ENCODE measurements at regions not wholly inside any gene's neighbourhood (a gene's known extent, or its start where the extent isn't known, plus 50 kb on each side); places are given as distances from the start of the nearest gene placed in this dataset.
"Not testable (repeated sequence)": the region's sequence is repeated elsewhere in the genome, so short reads cannot be mapped to it uniquely, and the experiment has no call there.

DNA sequence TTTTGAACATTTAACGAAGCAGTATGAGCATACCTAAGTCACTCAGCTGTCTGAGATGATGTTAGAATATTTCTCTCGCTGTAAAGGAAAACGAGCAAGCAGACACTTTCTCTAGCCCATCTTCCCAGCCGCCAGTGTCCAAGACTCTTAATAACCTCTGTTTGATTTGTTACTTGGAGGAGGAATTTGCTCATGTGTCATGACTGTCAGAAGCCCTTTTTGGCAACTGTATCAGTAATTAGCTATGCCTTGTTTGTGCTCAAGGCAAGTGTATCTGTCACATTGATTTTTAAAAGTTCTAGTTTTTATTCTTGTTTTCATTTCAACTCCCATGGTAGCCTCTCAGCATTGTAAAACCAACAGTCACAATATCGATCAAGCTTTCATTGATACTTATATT, 828.4 kb upstream of the SLC10A2 start:
- CTCF ChIA-PET = no interaction called here

DNA sequence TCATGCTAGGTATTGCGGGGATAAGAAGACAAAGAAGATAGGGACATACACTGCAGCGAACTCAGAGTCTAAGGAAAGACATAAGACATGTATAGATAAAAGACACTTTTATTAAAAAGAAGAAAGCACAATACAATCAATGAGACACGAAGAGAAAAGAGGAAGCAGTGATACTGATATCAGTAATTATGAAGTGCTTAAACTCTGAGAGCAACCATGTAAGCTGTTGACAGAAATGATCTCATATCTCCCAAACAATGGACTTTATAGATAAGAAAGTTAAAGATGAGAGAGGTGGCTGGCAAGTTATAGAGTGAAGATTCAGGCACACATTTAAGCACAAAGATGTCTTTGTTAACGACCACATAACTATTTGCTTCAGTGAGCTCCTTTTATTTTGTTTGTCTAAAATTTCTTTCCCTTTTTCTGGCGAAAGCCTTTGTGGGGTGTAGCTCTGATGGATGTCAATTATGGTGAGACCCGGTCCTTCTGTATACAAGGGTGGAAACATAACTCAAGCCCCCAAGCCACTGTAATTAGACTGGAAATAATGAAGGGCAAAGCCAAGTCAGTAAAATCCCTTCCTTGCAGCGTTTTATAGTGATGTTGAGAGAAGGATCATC, 818.0 kb upstream of the SLC10A2 start:
- DNase-seq = no peak
- TF ChIP-seq, protein P1, sequence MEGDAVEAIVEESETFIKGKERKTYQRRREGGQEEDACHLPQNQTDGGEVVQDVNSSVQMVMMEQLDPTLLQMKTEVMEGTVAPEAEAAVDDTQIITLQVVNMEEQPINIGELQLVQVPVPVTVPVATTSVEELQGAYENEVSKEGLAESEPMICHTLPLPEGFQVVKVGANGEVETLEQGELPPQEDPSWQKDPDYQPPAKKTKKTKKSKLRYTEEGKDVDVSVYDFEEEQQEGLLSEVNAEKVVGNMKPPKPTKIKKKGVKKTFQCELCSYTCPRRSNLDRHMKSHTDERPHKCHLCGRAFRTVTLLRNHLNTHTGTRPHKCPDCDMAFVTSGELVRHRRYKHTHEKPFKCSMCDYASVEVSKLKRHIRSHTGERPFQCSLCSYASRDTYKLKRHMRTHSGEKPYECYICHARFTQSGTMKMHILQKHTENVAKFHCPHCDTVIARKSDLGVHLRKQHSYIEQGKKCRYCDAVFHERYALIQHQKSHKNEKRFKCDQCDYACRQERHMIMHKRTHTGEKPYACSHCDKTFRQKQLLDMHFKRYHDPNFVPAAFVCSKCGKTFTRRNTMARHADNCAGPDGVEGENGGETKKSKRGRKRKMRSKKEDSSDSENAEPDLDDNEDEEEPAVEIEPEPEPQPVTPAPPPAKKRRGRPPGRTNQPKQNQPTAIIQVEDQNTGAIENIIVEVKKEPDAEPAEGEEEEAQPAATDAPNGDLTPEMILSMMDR (IDR thresholded peaks at IDR 0.05) = no peak
- ChIA-PET CTCF (no interaction called here), POLR2A (no interaction called here)
- no peaks in the 10 kb centered on the region for H3K4me1 Mint-ChIP-seq (ENCODE audit: low read depth)
- H3K9me3 Mint-ChIP-seq = peaks cover 2% of the 10 kb centered on the region
- no peak overlapping the region for H3K4me3 Mint-ChIP-seq
- H3K36me3 Mint-ChIP-seq (ENCODE audit: low read depth) = no peaks in the 10 kb centered on the region
- no peak overlapping the region for H3K27ac Mint-ChIP-seq
- intact Hi-C loops (cut with micrococcal nuclease) = no loop called here
- H3K27me3 Mint-ChIP-seq = no peaks in the 10 kb centered on the region
- no peak for ATAC-seq

More for the DNA sequence above, 828.4 kb upstream of the SLC10A2 start:
- ATAC-seq = no peak
- TF ChIP-seq, protein P1 (IDR thresholded peaks at IDR 0.05) = no peak
- Mint-ChIP-seq H3K36me3 (ENCODE audit: low read depth) (no peaks in the 10 kb centered on the region), H3K9me3 (peaks cover 3% of the 10 kb centered on the region), H3K27me3 (no peaks in the 10 kb centered on the region), H3K4me3 (no peak overlapping the region), H3K4me1 (ENCODE audit: low read depth) (no peaks in the 10 kb centered on the region), H3K27ac (no peak overlapping the region)
- POLR2A ChIA-PET = no interaction called here
- intact Hi-C loops (cut with micrococcal nuclease) = no loop called here
- no peak for DNase-seq

DNA sequence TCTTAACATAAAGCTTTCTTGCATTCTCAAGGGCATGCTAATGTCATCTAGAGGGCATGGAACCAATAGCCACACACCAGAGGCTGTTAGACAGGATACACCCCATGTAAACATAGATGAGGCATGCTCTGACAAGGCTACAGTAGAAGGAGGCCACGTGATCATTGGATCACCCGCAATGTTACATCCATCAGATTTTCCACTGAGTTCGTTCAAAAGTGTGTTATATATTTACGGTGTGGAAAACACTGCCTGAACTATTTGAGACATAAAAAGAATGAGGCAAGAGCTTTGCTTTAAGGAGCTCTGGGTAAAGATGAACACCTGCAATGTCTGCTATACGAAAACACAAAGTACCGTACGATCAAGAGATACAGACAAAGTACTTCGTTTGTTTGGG, 817.5 kb upstream of the SLC10A2 start:
- DNase-seq = no peak
- intact Hi-C loops (cut with micrococcal nuclease) = no loop called here
- ATAC-seq = no peak
- Mint-ChIP-seq H3K4me3 (no peak overlapping the region), H3K36me3 (ENCODE audit: low read depth) (no peaks in the 10 kb centered on the region), H3K9me3 (peaks cover 2% of the 10 kb centered on the region), H3K4me1 (ENCODE audit: low read depth) (no peaks in the 10 kb centered on the region), H3K27ac (no peak overlapping the region), H3K27me3 (no peaks in the 10 kb centered on the region)
- TF ChIP-seq, protein P1 (IDR thresholded peaks at IDR 0.05) = no peak
- CTCF ChIA-PET = no interaction called here
- POLR2A ChIA-PET = no interaction called here

DNA sequence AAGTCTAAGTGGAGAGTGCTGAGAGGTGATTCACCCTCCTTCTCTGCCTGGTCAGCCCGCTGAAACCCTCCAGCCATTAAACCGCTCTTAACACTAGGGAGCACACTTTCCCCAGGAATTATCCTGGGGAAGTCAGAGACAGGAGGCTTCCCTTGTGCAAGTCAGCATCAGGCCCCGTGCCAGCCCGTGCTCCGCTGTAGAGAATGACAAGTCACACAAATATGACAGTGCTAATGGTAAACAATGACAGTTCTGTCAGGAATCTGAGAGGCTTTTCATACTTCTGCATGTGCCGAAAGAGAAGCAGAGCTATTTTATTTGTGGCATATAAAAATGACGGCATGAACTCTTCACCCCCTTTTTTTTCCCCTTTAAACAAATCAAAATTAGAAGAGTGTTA, 816.9 kb upstream of the SLC10A2 start:
- no peaks in the 10 kb centered on the region for H3K36me3 Mint-ChIP-seq (ENCODE audit: low read depth)
- TF ChIP-seq, protein P1 (IDR thresholded peaks at IDR 0.05) = no peak
- H3K27ac Mint-ChIP-seq = no peak overlapping the region
- intact Hi-C loops (cut with micrococcal nuclease) = no loop called here
- CTCF ChIA-PET = no interaction called here
- H3K9me3 Mint-ChIP-seq = peaks cover 2% of the 10 kb centered on the region
- no peak for DNase-seq
- POLR2A ChIA-PET = no interaction called here
- ATAC-seq = no peak
- no peaks in the 10 kb centered on the region for H3K27me3 Mint-ChIP-seq
- H3K4me1 Mint-ChIP-seq (ENCODE audit: low read depth) = no peaks in the 10 kb centered on the region
- H3K4me3 Mint-ChIP-seq = no peak overlapping the region

DNA sequence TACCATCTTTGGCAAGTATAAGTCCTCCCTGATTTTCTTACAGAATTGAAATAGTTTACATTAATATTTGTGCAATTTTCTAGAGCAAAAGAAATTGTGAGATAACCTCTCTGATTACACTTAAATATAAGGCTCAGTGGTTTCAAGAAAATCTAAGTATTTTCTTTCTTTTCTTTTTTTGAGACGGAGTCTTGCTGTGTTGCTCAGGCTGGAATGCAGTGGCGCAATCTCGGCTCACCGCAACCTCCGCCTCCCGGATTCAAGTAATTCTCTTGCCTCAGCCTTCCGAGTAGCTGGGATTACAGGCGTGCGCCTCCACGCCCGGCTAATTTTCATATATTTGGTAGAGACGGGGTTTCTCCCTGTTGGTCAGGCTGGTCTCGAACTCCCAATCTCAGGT, 813.9 kb upstream of the SLC10A2 start:
- ATAC-seq; CTCF ChIA-PET; H3K27ac Mint-ChIP-seq; POLR2A ChIA-PET; H3K4me1 Mint-ChIP-seq (ENCODE audit: low read depth); H3K36me3 Mint-ChIP-seq (ENCODE audit: low read depth); H3K27me3 Mint-ChIP-seq; H3K4me3 Mint-ChIP-seq; intact Hi-C loops (cut with micrococcal nuclease); H3K9me3 Mint-ChIP-seq; DNase-seq: not testable (repeated sequence)

Data from activated CD8-positive, alpha-beta T cell treated with anti-CD3 and anti-CD28 coated beads for 36 hours (primary cell).